ENCODE measurements at regions not wholly inside any gene's neighbourhood (a gene's known extent, or its start where the extent isn't known, plus 50 kb on each side); places are given as distances from the start of the nearest gene placed in this dataset.

- no peak for DNase-seq
Measured at GRCh38 chr11:122523846-122524805, 131.4 kb upstream of the UBASH3B start.

DNA sequence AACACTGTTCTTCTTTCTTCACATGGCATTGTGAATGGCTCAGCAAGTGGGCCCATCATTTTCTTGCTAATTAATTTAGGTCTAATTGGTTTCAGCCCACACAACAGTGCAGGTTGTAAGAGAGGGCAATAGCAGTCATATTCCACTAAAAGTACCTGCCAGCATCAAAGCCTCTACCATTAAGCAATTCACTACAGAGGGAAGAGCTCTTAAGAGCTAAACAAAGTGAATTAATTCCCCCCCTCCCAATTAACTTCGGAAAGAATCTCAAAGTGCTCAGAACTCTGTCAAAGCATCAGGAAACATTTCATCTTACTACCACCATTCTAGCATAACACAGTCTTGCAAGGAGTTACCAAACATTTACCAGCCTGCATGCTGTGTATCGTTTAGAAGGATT is 133.9 kb upstream of the UBASH3B start:
- DNase-seq = no peak

- no peak for DNase-seq
Measured at GRCh38 chr11:122517403-122518379, 137.8 kb upstream of the UBASH3B start.

DNA sequence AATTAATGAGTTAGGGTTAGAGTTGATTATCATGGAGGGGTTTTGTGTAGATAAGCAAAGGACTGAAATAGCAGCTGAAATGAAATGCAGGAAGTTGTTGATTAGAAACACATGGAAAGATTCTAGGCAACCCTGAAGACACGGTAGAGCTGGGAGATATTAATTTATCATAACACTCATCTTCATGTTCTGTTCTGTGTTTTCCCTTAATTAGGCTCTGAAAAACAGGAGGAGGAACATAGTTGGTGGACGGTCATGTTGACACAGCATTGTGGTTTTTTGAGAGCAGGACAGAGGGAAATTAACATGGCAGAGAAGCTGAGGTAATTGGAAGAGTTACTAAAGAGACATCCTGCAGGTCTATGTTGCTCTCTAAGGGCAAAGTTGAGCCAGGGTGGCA is 138.8 kb upstream of the UBASH3B start:
- DNase-seq = no peak

- no peak for DNase-seq
Measured at GRCh38 chr11:122513997-122514396, 141.5 kb upstream of the UBASH3B start.

DNA sequence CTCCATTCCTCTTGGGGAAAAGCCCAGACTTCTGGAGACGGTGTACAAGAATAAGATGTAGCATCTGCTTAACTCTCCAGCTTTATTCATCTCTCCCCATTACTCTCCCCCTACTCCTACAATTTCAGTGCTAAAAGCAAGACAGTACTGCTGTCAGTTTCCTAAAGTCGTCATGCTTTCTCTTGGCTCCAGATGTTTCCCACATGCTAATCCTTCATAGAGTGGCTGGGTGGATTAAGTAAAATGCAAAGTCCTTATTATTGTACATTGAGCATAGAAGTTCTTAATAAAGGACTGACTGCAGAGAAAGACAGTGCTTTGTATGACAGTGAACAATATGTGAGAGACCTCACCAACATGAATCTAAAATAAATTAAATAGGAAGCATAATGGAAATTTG is 142.2 kb upstream of the UBASH3B start:
- DNase-seq = no peak

GRCh38 chr11:122512688-122513087 is 142.8 kb upstream of the UBASH3B start:
- no peak for DNase-seq

GRCh38 chr11:122509899-122510298 is 145.6 kb upstream of the UBASH3B start:
- DNase-seq = no peak

- no peak for DNase-seq
Measured at GRCh38 chr11:122509091-122509490, 146.4 kb upstream of the UBASH3B start.

- peak; percentile 43 for DNase-seq
Measured at GRCh38 chr11:122505304-122506006, 150.1 kb upstream of the UBASH3B start.

GRCh38 chr11:122494221-122494620 is 161.3 kb upstream of the UBASH3B start:
- no peak for DNase-seq

DNA sequence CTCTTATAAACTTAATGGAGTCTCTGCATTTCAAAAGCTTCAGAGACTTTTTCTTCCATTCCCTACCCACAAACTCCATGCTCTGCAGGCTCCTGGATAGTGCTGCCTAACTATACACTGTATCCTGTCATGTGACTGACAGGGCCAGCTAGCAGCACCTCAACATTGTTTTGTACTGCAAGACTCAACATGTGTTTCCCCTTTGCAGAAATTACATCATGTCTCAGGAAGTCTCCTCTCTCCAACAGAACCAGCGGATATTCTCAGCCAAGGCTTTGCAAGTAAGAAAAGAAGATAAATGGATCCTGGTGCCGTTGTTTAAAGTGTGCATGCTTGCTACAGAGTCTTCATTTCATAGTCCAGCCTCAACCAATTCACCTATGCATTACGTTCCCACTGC is 164.0 kb upstream of the UBASH3B start:
- no peak for DNase-seq

DNA sequence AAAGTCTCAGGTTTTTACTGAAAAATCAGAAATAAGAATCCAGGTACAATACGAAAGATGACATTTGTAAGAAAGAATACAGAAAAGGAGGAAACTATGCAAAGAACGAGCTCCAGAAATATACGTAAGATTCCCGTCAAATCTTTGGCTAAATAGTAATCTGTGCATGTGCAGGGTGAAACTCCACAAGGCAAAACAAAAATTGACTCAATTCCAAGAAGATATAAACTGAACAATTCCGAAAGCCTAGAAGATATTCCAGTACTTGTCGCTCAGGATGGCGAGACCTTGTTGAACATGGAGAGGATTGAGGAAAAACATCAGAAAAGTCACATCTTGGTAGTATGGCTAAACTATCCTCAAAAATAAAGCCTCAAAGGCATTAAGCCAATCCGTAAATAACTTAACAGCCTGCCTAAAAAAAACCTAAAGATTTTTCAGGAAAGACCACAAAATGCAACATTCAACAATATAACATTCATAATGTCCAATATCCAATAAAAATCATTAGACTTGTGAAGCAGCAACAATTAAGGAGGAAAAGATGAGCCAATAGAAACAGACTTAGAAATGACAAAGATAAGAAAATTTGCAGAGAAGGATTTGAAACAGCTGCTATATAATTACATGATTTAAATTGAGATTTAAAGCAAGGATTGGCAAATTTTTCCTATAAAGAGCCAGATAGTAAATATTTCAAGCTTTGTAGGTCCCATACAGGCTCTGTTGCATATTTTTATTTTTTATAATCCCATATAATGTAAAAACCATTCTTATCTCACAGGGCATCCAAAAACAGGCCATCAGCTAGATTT is 166.4 kb upstream of the UBASH3B start:
- no peak for DNase-seq

DNA sequence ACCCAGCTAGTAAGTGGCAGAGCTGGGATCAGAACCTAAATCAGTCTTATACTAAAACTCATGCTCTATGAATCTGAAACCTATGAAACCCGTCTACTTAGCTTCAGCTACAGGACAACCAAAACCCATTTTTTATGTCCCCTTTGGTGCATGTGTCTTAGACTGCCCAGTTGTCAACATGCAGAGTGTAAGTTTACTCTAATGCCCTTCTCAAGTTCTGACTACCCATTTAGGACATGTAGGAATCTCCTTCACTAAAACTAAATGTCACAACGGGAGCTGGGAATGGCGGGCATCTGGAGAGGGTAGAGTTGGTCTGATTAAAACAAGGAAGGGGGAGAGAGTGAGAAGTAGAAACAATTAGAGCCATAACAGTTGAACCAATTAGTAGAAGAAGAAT is 167.9 kb upstream of the UBASH3B start:
- DNase-seq = no peak

- no peak for DNase-seq
Measured at GRCh38 chr11:122486793-122487495, 168.6 kb upstream of the UBASH3B start.

DNA sequence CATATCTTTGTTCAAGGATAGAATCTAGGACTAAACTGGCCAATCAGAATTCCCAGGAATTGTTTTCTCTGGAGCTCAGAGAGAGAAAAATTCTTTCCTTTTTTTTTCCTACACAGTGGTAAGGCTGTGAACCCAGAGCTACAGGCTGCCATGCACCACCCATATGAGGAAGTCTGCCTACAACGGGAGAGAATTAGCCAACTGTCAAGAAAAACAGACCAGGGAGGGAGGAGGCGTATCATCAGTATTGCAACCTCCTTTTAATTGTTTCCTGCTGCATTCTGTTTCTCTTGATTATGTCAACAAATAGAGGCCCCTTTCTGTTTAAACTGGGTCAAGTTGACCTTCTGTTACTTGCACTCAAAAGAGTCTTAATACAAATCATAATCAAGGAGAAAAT is 176.5 kb upstream of the UBASH3B start:
- DNase-seq = no peak

- DNase-seq = no peak
Measured at GRCh38 chr11:122468965-122469364, 186.6 kb upstream of the UBASH3B start.

- DNase-seq = no peak
Measured at GRCh38 chr11:122463530-122463929, 192.0 kb upstream of the UBASH3B start.

- no peak for DNase-seq
Measured at GRCh38 chr11:122459064-122459463, 196.5 kb upstream of the UBASH3B start.

- no peak for DNase-seq
Measured at GRCh38 chr11:122453586-122453985, 201.9 kb upstream of the UBASH3B start.

GRCh38 chr11:122451911-122452310 is 203.6 kb upstream of the UBASH3B start:
- DNase-seq = no peak
